ENCODE measurements at regions not wholly inside any gene's neighbourhood (a gene's known extent, or its start where the extent isn't known, plus 50 kb on each side); places are given as distances from the start of the nearest gene placed in this dataset.
"Not testable (repeated sequence)": the region's sequence is repeated elsewhere in the genome, so short reads cannot be mapped to it uniquely, and the experiment has no call there.

GRCh38 chr10:59002011-59002410, 174.4 kb upstream of the PHYHIPL start:
- no peak for DNase-seq

GRCh38 chr10:59003203-59003602, 173.2 kb upstream of the PHYHIPL start:
- no peak for DNase-seq

GRCh38 chr10:59004392-59004791, 172.1 kb upstream of the PHYHIPL start:
- no peak for DNase-seq

GRCh38 chr10:59006511-59007306, 169.7 kb upstream of the PHYHIPL start:
- peak; percentile 78 for DNase-seq

- DNase-seq, result no peak
Measured at GRCh38 chr10:59007307-59008025, 169.0 kb upstream of the PHYHIPL start.

- DNase-seq, result no peak
Measured at GRCh38 chr10:59008452-59008851, 168.0 kb upstream of the PHYHIPL start.

- DNase-seq, result no peak
Measured at GRCh38 chr10:59011972-59012632, 164.3 kb upstream of the PHYHIPL start.

GRCh38 chr10:59012839-59013238, 163.6 kb upstream of the PHYHIPL start:
- no peak for DNase-seq

GRCh38 chr10:59016043-59016442, 160.4 kb upstream of the PHYHIPL start:
- DNase-seq, result no peak

- DNase-seq, result no peak
Measured at GRCh38 chr10:59018977-59019376, 157.5 kb upstream of the PHYHIPL start.

GRCh38 chr10:59019603-59020002, 156.8 kb upstream of the PHYHIPL start:
- DNase-seq, result peak; percentile 25

- DNase-seq, result no peak
Measured at GRCh38 chr10:59020502-59020901, 155.9 kb upstream of the PHYHIPL start.

GRCh38 chr10:59025981-59026765, 150.3 kb upstream of the PHYHIPL start:
- DNase-seq, result no peak

- DNase-seq, result peak; percentile 88
Measured at GRCh38 chr10:59027975-59028655, 148.3 kb upstream of the PHYHIPL start.

GRCh38 chr10:59033622-59034021, 142.8 kb upstream of the PHYHIPL start:
- DNase-seq, result no peak

GRCh38 chr10:59036311-59037017, 140.0 kb upstream of the PHYHIPL start:
- no peak for DNase-seq

GRCh38 chr10:59037018-59037389, 139.4 kb upstream of the PHYHIPL start:
- no peak for DNase-seq

- no peak for DNase-seq
Measured at GRCh38 chr10:59037506-59037905, 138.9 kb upstream of the PHYHIPL start.

- DNase-seq, result not testable (repeated sequence)
Measured at GRCh38 chr10:59043358-59043757, 133.1 kb upstream of the PHYHIPL start.

- DNase-seq, result no peak
Measured at GRCh38 chr10:59047180-59047579, 129.3 kb upstream of the PHYHIPL start.

GRCh38 chr10:59047957-59048618, 128.4 kb upstream of the PHYHIPL start:
- DNase-seq, result no peak

All from fibroblast of upper back skin (primary cell).